DND-41 (cell line): ENCODE measurements at regions not wholly inside any gene's neighbourhood (a gene's known extent, or its start where the extent isn't known, plus 50 kb on each side); places are given as distances from the start of the nearest gene placed in this dataset.

Experiments used
- ATAC-seq: fragments of 200-7000 bp; cut with Tn5 transposase; 3 replicates; pipeline ENCODE4 v1.9.1; 2021; ENCODE audit warnings: low read depth; ENCODE audit not compliant: insufficient read depth
- DNase-seq: peaks from one replicate; pipeline ENCODE4 v3.0.0-alpha.2; 2020
- H2AFZ ChIP-seq: 2 replicates; pipeline ENCODE4 v1.6.0; 2012; ENCODE audit warnings: low read depth, low read length
- H3K27ac ChIP-seq: 2 replicates; pipeline ENCODE4 v1.5.1; 2012; ENCODE audit warnings: low read length, inconsistent platforms
- H3K27me3 ChIP-seq: fragments of 200-600 bp; sonication (generic); 2 replicates; pipeline ENCODE4 v1.6.0; 2012; ENCODE audit warnings: low read length, mild to moderate bottlenecking, inconsistent platforms; ENCODE audit not compliant: insufficient read depth, poor library complexity
- H3K36me3 ChIP-seq: 2 replicates; pipeline ENCODE4 v1.5.1; 2012; ENCODE audit warnings: low read length, inconsistent platforms; ENCODE audit not compliant: insufficient read depth
- H3K4me1 ChIP-seq: 2 replicates; pipeline ENCODE4 v1.5.1; 2012; ENCODE audit warnings: mild to moderate bottlenecking, low read length; ENCODE audit not compliant: insufficient read depth
- H3K4me2 ChIP-seq: 2 replicates; pipeline ENCODE4 v1.6.0; 2012; ENCODE audit warnings: mild to moderate bottlenecking, moderate library complexity, low read length, inconsistent platforms; ENCODE audit not compliant: insufficient read depth
- H3K4me3 ChIP-seq, 2 experiments: fragments of 200-600 bp in 1 of 2; shearing (Covaris generic) in 1 of 2; 2 replicates each; pipeline ENCODE4 v1.5.1; 2012 to 2016; ENCODE audit warnings: inconsistent platforms in 2 of 2, low read length in 2 of 2, mild to moderate bottlenecking in 2 of 2, low read depth in 1 of 2, moderate library complexity in 1 of 2
- H3K79me2 ChIP-seq: 2 replicates; pipeline ENCODE4 v1.6.0; 2012; ENCODE audit warnings: low read length, inconsistent platforms; ENCODE audit not compliant: insufficient read depth
- H3K9ac ChIP-seq: 2 replicates; pipeline ENCODE4 v1.6.0; 2012; ENCODE audit warnings: low read depth, mild to moderate bottlenecking, inconsistent platforms, low read length, moderate library complexity
- H3K9me3 ChIP-seq: 2 replicates; pipeline ENCODE4 v1.5.1; 2012; ENCODE audit warnings: low read length, moderate library complexity, mild to moderate bottlenecking, inconsistent platforms; ENCODE audit not compliant: insufficient read depth, severe bottlenecking
- H4K20me1 ChIP-seq: 2 replicates; pipeline ENCODE4 v1.6.0; 2012; ENCODE audit warnings: low read length; ENCODE audit not compliant: insufficient read depth
- CTCF ChIP-seq: IDR thresholded peaks from 2 replicates; pipeline ENCODE4 v1.5.1; 2012; ENCODE audit warnings: borderline replicate concordance, low read length, moderate library complexity, mild to moderate bottlenecking; ENCODE audit not compliant: poor library complexity, severe bottlenecking; ENCODE audit errors: extremely low read depth
- EZH2 ChIP-seq: IDR thresholded peaks from 3 replicates; pipeline ENCODE4 v1.6.1; 2012; ENCODE audit warnings: borderline replicate concordance, low read depth, mild to moderate bottlenecking, moderate library complexity, low read length, inconsistent platforms; ENCODE audit not compliant: severe bottlenecking

- Histone ChIP-seq H3K9me3 (no peaks in the 10 kb centered on the region), H3K4me1 (no peaks in the 10 kb centered on the region), H3K36me3 (no peaks in the 10 kb centered on the region), H3K9ac (no peak overlapping the region), H3K79me2 (no peaks in the 10 kb centered on the region), H2AFZ (no peak overlapping the region), H3K4me2 (no peak overlapping the region), H3K27ac (no peak overlapping the region), H4K20me1 (no peaks in the 10 kb centered on the region; the same call in 1 of the 2 replicates), H3K27me3 (no peaks in the 10 kb centered on the region), H3K4me3 (no peak overlapping the region)
- ATAC-seq, result peak; percentile 63; the same call in 2 of the 3 replicates
- TF ChIP-seq EZH2 (no peak), CTCF (no peak)
- peak; percentile 8 for DNase-seq
Observed at GRCh38 chr10:131553121-131553520, 241.6 kb upstream of the TCERG1L start.

- H3K79me2 ChIP-seq, result no peaks in the 10 kb centered on the region
- ATAC-seq, result no peak
- H2AFZ ChIP-seq, result no peak overlapping the region
- no peak overlapping the region for H3K27ac ChIP-seq
- no peaks in the 10 kb centered on the region for H3K27me3 ChIP-seq
- H3K9ac ChIP-seq, result no peak overlapping the region
- no peak overlapping the region for H3K4me2 ChIP-seq
- TF ChIP-seq CTCF, result no peak
- no peak for TF ChIP-seq EZH2
- DNase-seq, result no peak
- no peaks in the 10 kb centered on the region; the same call in 1 of the 2 replicates for H4K20me1 ChIP-seq
- H3K4me1 ChIP-seq, result no peaks in the 10 kb centered on the region
- H3K9me3 ChIP-seq, result no peaks in the 10 kb centered on the region
- no peaks in the 10 kb centered on the region for H3K36me3 ChIP-seq
- H3K4me3 ChIP-seq, result no peak overlapping the region
Observed at GRCh38 chr10:131553581-131553980, 242.1 kb upstream of the TCERG1L start.

- ATAC-seq, result no peak
- H3K4me2 ChIP-seq, result no peak overlapping the region
Observed at GRCh38 chr10:131554821-131555220, 243.3 kb upstream of the TCERG1L start.

More at GRCh38 chr10:131554821-131555220, 243.3 kb upstream of the TCERG1L start:
- Histone ChIP-seq H3K9ac (no peak overlapping the region), H4K20me1 (no peaks in the 10 kb centered on the region; the same call in 1 of the 2 replicates), H3K4me3 (no peak overlapping the region), H2AFZ (no peak overlapping the region), H3K27ac (no peak overlapping the region), H3K27me3 (no peaks in the 10 kb centered on the region), H3K9me3 (no peaks in the 10 kb centered on the region), H3K36me3 (no peaks in the 10 kb centered on the region), H3K79me2 (no peaks in the 10 kb centered on the region), H3K4me1 (no peaks in the 10 kb centered on the region)
- TF ChIP-seq CTCF, result no peak
- no peak for TF ChIP-seq EZH2
- no peak for DNase-seq
